ENCODE measurements at regions not wholly inside any gene's neighbourhood (a gene's known extent, or its start where the extent isn't known, plus 50 kb on each side); places are given as distances from the start of the nearest gene placed in this dataset.
A peak's percentile ranks its signal among the peaks of the same experiment; 100 is the strongest.

DNA sequence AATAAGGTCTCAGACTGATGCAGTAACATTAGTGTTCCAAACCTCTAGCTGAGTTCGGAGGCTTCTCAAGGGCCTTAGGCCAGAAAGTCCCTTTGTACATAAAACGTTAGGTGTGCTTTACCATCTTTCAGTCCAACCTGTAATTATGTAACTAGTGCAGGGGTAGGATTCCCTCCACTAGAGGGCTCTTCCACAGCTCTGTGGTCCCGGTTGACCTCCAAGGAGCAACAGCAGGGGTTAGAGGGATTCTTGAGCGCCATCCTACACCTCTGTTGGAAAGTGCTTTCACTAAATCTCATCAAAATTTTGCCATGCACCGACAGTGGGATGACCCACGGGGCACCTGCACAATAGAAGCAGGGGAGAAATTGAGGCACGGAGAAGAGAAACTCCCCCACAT is 155.8 kb upstream of the LRP1B start (continued):
- TF ChIP-seq, protein P1, sequence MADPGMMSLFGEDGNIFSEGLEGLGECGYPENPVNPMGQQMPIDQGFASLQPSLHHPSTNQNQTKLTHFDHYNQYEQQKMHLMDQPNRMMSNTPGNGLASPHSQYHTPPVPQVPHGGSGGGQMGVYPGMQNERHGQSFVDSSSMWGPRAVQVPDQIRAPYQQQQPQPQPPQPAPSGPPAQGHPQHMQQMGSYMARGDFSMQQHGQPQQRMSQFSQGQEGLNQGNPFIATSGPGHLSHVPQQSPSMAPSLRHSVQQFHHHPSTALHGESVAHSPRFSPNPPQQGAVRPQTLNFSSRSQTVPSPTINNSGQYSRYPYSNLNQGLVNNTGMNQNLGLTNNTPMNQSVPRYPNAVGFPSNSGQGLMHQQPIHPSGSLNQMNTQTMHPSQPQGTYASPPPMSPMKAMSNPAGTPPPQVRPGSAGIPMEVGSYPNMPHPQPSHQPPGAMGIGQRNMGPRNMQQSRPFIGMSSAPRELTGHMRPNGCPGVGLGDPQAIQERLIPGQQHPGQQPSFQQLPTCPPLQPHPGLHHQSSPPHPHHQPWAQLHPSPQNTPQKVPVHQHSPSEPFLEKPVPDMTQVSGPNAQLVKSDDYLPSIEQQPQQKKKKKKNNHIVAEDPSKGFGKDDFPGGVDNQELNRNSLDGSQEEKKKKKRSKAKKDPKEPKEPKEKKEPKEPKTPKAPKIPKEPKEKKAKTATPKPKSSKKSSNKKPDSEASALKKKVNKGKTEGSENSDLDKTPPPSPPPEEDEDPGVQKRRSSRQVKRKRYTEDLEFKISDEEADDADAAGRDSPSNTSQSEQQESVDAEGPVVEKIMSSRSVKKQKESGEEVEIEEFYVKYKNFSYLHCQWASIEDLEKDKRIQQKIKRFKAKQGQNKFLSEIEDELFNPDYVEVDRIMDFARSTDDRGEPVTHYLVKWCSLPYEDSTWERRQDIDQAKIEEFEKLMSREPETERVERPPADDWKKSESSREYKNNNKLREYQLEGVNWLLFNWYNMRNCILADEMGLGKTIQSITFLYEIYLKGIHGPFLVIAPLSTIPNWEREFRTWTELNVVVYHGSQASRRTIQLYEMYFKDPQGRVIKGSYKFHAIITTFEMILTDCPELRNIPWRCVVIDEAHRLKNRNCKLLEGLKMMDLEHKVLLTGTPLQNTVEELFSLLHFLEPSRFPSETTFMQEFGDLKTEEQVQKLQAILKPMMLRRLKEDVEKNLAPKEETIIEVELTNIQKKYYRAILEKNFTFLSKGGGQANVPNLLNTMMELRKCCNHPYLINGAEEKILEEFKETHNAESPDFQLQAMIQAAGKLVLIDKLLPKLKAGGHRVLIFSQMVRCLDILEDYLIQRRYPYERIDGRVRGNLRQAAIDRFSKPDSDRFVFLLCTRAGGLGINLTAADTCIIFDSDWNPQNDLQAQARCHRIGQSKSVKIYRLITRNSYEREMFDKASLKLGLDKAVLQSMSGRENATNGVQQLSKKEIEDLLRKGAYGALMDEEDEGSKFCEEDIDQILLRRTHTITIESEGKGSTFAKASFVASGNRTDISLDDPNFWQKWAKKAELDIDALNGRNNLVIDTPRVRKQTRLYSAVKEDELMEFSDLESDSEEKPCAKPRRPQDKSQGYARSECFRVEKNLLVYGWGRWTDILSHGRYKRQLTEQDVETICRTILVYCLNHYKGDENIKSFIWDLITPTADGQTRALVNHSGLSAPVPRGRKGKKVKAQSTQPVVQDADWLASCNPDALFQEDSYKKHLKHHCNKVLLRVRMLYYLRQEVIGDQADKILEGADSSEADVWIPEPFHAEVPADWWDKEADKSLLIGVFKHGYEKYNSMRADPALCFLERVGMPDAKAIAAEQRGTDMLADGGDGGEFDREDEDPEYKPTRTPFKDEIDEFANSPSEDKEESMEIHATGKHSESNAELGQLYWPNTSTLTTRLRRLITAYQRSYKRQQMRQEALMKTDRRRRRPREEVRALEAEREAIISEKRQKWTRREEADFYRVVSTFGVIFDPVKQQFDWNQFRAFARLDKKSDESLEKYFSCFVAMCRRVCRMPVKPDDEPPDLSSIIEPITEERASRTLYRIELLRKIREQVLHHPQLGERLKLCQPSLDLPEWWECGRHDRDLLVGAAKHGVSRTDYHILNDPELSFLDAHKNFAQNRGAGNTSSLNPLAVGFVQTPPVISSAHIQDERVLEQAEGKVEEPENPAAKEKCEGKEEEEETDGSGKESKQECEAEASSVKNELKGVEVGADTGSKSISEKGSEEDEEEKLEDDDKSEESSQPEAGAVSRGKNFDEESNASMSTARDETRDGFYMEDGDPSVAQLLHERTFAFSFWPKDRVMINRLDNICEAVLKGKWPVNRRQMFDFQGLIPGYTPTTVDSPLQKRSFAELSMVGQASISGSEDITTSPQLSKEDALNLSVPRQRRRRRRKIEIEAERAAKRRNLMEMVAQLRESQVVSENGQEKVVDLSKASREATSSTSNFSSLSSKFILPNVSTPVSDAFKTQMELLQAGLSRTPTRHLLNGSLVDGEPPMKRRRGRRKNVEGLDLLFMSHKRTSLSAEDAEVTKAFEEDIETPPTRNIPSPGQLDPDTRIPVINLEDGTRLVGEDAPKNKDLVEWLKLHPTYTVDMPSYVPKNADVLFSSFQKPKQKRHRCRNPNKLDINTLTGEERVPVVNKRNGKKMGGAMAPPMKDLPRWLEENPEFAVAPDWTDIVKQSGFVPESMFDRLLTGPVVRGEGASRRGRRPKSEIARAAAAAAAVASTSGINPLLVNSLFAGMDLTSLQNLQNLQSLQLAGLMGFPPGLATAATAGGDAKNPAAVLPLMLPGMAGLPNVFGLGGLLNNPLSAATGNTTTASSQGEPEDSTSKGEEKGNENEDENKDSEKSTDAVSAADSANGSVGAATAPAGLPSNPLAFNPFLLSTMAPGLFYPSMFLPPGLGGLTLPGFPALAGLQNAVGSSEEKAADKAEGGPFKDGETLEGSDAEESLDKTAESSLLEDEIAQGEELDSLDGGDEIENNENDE (IDR thresholded peaks at IDR 0.05; ENCODE audit: insufficient replicate concordance, low read length): peak; percentile 35
- TF ChIP-seq KDM1A (IDR thresholded peaks at IDR 0.05; ENCODE audit: borderline replicate concordance, low read length) (no peak), KDM4A (IDR thresholded peaks at IDR 0.05; ENCODE audit: low read depth, low read length, severe bottlenecking) (no peak), RAD21 (IDR thresholded peaks at IDR 0.05 in 1 of 2, conservative IDR thresholded peaks at IDR 0.05 in 1 of 2; ENCODE audit: low read depth in 2 of 2, low read length in 2 of 2) (peak; percentile 69 to 78), YY1 (IDR thresholded peaks at IDR 0.05; ENCODE audit: low read depth, low read length) (peak; percentile 65), RXRA (IDR thresholded peaks at IDR 0.05; ENCODE audit: insufficient read depth, low read depth, low read length) (no peak), POU5F1 (IDR thresholded peaks at IDR 0.05; ENCODE audit: low read depth, low read length) (no peak)
- TF ChIP-seq, protein P2, sequence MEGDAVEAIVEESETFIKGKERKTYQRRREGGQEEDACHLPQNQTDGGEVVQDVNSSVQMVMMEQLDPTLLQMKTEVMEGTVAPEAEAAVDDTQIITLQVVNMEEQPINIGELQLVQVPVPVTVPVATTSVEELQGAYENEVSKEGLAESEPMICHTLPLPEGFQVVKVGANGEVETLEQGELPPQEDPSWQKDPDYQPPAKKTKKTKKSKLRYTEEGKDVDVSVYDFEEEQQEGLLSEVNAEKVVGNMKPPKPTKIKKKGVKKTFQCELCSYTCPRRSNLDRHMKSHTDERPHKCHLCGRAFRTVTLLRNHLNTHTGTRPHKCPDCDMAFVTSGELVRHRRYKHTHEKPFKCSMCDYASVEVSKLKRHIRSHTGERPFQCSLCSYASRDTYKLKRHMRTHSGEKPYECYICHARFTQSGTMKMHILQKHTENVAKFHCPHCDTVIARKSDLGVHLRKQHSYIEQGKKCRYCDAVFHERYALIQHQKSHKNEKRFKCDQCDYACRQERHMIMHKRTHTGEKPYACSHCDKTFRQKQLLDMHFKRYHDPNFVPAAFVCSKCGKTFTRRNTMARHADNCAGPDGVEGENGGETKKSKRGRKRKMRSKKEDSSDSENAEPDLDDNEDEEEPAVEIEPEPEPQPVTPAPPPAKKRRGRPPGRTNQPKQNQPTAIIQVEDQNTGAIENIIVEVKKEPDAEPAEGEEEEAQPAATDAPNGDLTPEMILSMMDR (IDR thresholded peaks at IDR 0.05; ENCODE audit: control extremely low read depth in 1 of 3, insufficient read depth in 1 of 3, low read depth in 1 of 3, low read length in 3 of 3): peak; percentile 66 to 91 (median 89)

Measured in H1 (cell line).